GM23338 (cell line): ENCODE measurements at regions not wholly inside any gene's neighbourhood (a gene's known extent, or its start where the extent isn't known, plus 50 kb on each side); places are given as distances from the start of the nearest gene placed in this dataset.

Experiments
- ATAC-seq: fragments of 200-7000 bp; cut with Tn5 transposase; 3 replicates; pipeline ENCODE4 v1.9.1; 2020
- DNase-seq: peaks from one replicate; pipeline ENCODE4 v3.0.0-alpha.2; 2015; ENCODE audit warnings: low spot score
- H2AFZ ChIP-seq: fragments of 200-600 bp; sonication (generic); 2 replicates; pipeline ENCODE4 v1.8.0; 2016; ENCODE audit warnings: antibody characterized with exemption, mild to moderate bottlenecking, moderate library complexity
- H3F3A ChIP-seq: fragments of 200-600 bp; sonication (generic); replicated peaks from 2 replicates; pipeline ENCODE4 v1.8.0; 2017; ENCODE audit warnings: antibody characterized with exemption, mixed run types, low read depth
- H3K27ac ChIP-seq: fragments of 200-600 bp; sonication (generic); 2 replicates; pipeline ENCODE4 v1.6.1; 2016; ENCODE audit warnings: low read depth
- H3K27me3 ChIP-seq: fragments of 200-600 bp; sonication (generic); 2 replicates; pipeline ENCODE4 v1.8.0; 2016; ENCODE audit warnings: mild to moderate bottlenecking, mixed run types, moderate library complexity; ENCODE audit not compliant: insufficient read depth
- H3K36me3 ChIP-seq: fragments of 200-600 bp; sonication (generic); 2 replicates; pipeline ENCODE4 v1.8.0; 2016; ENCODE audit warnings: mild to moderate bottlenecking; ENCODE audit not compliant: insufficient read depth
- H3K4me1 ChIP-seq: fragments of 200-600 bp; sonication (generic); 2 replicates; pipeline ENCODE4 v1.8.0; 2016; ENCODE audit warnings: mild to moderate bottlenecking, moderate library complexity; ENCODE audit not compliant: insufficient read depth
- H3K4me2 ChIP-seq: fragments of 200-600 bp; sonication (generic); 2 replicates; pipeline ENCODE4 v1.7.1; 2017; ENCODE audit warnings: mixed run types
- H3K4me3 ChIP-seq: fragments of 200-600 bp; sonication (generic); 2 replicates; pipeline ENCODE4 v1.6.1; 2016; ENCODE audit warnings: mixed run types
- H3K79me2 ChIP-seq: fragments of 200-600 bp; sonication (generic); replicated peaks from 2 replicates; pipeline ENCODE4 v1.8.0; 2017; ENCODE audit warnings: mild to moderate bottlenecking; ENCODE audit not compliant: insufficient read depth
- H3K9me2 ChIP-seq: fragments of 200-600 bp; sonication (generic); 2 replicates; pipeline ENCODE4 v1.8.0; 2017; ENCODE audit not compliant: insufficient read depth
- H4K20me1 ChIP-seq: fragments of 200-600 bp; sonication (generic); replicated peaks from 2 replicates; pipeline ENCODE4 v1.8.0; 2017; ENCODE audit warnings: mild to moderate bottlenecking; ENCODE audit not compliant: insufficient read depth
- H3K27ac Mint-ChIP-seq: 2 replicates; pipeline ENCODE4 v1.8.0; 2020; ENCODE audit warnings: inconsistent platforms, mild to moderate bottlenecking, moderate library complexity, mixed read lengths
- H3K27me3 Mint-ChIP-seq: 3 replicates; pipeline ENCODE4 v1.8.0; 2022; ENCODE audit warnings: low read depth, mild to moderate bottlenecking, moderate library complexity, mixed read lengths, inconsistent platforms; ENCODE audit not compliant: insufficient read depth, poor library complexity
- H3K36me3 Mint-ChIP-seq: 3 replicates; pipeline ENCODE4 v1.8.0; 2021; ENCODE audit warnings: low read depth, mild to moderate bottlenecking, inconsistent platforms, moderate library complexity, mixed read lengths
- H3K4me1 Mint-ChIP-seq: 3 replicates; pipeline ENCODE4 v1.8.0; 2020; ENCODE audit warnings: mild to moderate bottlenecking, inconsistent platforms, mixed read lengths
- H3K4me3 Mint-ChIP-seq: 3 replicates; pipeline ENCODE4 v1.8.0; 2021; ENCODE audit warnings: moderate library complexity, mild to moderate bottlenecking, inconsistent platforms, mixed read lengths
- H3K9me3 Mint-ChIP-seq: 3 replicates; pipeline ENCODE4 v1.8.0; 2020; ENCODE audit warnings: moderate library complexity, mild to moderate bottlenecking, inconsistent platforms, mixed read lengths
- EZH2phosphoT487 ChIP-seq: fragments of 200-600 bp; sonication (generic); IDR thresholded peaks from one replicate; pipeline ENCODE4 v1.8.1; 2018; ENCODE audit warnings: antibody characterized with exemption; ENCODE audit not compliant: unreplicated experiment
- JUNB ChIP-seq: IDR thresholded peaks from one replicate; pipeline ENCODE4 v1.6.1; 2016; ENCODE audit warnings: antibody characterized with exemption; ENCODE audit not compliant: unreplicated experiment
- POLR2AphosphoS5 ChIP-seq: IDR thresholded peaks from 2 replicates; pipeline ENCODE4 v1.6.1; 2016; ENCODE audit warnings: antibody characterized with exemption, low read depth
- ZNF331 ChIP-seq: fragments of 250-450 bp; sonication (Bioruptor Pico); IDR thresholded peaks from 2 replicates; pipeline ENCODE4 v1.5.0; 2020; ENCODE audit warnings: low read depth, mild to moderate bottlenecking, moderate library complexity
- TF ChIP-seq, protein P1 (sequence below): fragments of 250-450 bp; sonication (Bioruptor Pico); IDR thresholded peaks from 2 replicates; pipeline ENCODE4 v1.5.0; 2020; ENCODE audit warnings: mild to moderate bottlenecking, moderate library complexity
- TF ChIP-seq, protein P2 (sequence below), 2 experiments: fragments of 200-600 bp in 1 of 2; sonication (generic) in 1 of 2; conservative IDR thresholded peaks; 2 replicates each; pipeline versions ENCODE4 v1.5.1 to v1.6.1; 2016 to 2017; ENCODE audit warnings: antibody characterized with exemption in 2 of 2, low read depth in 2 of 2, mild to moderate bottlenecking in 2 of 2, moderate library complexity in 1 of 2
- TF ChIP-seq, protein P3 (sequence below): IDR thresholded peaks from 2 replicates; pipeline ENCODE4 v1.6.1; 2016; ENCODE audit warnings: antibody characterized with exemption
- TF ChIP-seq, protein P4 (sequence below): IDR thresholded peaks from one replicate; pipeline ENCODE4 v1.6.1; 2018; ENCODE audit warnings: antibody characterized with exemption; ENCODE audit not compliant: unreplicated experiment

DNA sequence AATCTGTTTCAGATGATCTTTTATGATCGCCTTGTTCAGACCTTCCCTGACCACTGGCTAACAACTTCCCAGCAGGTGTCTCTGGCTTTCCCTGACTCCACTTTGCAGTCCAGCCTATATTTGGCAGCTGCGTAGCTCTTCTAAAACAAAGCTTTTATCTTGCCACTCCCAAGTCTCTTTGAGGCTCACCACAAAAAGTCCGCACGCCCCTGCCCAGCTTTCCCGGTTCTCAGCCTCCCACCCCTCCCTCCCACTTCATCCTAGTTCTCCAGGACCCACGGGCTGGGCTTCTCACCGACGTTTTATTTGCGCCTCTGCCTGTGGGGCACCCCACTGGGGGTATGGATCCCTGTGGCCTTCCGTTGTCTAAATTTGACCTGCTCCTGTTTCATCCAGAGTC is 58.9 kb upstream of the USP6NL start (continued):
- TF ChIP-seq, protein P1, sequence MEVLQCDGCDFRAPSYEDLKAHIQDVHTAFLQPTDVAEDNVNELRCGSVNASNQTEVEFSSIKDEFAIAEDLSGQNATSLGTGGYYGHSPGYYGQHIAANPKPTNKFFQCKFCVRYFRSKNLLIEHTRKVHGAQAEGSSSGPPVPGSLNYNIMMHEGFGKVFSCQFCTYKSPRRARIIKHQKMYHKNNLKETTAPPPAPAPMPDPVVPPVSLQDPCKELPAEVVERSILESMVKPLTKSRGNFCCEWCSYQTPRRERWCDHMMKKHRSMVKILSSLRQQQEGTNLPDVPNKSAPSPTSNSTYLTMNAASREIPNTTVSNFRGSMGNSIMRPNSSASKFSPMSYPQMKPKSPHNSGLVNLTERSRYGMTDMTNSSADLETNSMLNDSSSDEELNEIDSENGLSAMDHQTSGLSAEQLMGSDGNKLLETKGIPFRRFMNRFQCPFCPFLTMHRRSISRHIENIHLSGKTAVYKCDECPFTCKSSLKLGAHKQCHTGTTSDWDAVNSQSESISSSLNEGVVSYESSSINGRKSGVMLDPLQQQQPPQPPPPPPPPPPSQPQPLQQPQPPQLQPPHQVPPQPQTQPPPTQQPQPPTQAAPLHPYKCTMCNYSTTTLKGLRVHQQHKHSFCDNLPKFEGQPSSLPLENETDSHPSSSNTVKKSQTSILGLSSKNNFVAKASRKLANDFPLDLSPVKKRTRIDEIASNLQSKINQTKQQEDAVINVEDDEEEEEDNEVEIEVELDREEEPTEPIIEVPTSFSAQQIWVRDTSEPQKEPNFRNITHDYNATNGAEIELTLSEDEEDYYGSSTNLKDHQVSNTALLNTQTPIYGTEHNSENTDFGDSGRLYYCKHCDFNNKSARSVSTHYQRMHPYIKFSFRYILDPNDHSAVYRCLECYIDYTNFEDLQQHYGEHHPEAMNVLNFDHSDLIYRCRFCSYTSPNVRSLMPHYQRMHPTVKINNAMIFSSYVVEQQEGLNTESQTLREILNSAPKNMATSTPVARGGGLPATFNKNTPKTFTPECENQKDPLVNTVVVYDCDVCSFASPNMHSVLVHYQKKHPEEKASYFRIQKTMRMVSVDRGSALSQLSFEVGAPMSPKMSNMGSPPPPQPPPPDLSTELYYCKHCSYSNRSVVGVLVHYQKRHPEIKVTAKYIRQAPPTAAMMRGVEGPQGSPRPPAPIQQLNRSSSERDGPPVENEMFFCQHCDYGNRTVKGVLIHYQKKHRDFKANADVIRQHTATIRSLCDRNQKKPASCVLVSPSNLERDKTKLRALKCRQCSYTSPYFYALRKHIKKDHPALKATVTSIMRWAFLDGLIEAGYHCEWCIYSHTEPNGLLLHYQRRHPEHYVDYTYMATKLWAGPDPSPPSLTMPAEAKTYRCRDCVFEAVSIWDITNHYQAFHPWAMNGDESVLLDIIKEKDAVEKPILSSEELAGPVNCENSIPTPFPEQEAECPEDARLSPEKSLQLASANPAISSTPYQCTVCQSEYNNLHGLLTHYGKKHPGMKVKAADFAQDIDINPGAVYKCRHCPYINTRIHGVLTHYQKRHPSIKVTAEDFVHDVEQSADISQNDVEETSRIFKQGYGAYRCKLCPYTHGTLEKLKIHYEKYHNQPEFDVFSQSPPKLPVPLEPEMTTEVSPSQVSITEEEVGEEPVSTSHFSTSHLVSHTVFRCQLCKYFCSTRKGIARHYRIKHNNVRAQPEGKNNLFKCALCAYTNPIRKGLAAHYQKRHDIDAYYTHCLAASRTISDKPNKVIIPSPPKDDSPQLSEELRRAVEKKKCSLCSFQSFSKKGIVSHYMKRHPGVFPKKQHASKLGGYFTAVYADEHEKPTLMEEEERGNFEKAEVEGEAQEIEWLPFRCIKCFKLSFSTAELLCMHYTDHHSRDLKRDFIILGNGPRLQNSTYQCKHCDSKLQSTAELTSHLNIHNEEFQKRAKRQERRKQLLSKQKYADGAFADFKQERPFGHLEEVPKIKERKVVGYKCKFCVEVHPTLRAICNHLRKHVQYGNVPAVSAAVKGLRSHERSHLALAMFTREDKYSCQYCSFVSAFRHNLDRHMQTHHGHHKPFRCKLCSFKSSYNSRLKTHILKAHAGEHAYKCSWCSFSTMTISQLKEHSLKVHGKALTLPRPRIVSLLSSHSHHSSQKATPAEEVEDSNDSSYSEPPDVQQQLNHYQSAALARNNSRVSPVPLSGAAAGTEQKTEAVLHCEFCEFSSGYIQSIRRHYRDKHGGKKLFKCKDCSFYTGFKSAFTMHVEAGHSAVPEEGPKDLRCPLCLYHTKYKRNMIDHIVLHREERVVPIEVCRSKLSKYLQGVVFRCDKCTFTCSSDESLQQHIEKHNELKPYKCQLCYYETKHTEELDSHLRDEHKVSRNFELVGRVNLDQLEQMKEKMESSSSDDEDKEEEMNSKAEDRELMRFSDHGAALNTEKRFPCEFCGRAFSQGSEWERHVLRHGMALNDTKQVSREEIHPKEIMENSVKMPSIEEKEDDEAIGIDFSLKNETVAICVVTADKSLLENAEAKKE (CRISPR knock-in tag), result no peak
- TF ChIP-seq JUNB, result no peak
- TF ChIP-seq, protein P2, sequence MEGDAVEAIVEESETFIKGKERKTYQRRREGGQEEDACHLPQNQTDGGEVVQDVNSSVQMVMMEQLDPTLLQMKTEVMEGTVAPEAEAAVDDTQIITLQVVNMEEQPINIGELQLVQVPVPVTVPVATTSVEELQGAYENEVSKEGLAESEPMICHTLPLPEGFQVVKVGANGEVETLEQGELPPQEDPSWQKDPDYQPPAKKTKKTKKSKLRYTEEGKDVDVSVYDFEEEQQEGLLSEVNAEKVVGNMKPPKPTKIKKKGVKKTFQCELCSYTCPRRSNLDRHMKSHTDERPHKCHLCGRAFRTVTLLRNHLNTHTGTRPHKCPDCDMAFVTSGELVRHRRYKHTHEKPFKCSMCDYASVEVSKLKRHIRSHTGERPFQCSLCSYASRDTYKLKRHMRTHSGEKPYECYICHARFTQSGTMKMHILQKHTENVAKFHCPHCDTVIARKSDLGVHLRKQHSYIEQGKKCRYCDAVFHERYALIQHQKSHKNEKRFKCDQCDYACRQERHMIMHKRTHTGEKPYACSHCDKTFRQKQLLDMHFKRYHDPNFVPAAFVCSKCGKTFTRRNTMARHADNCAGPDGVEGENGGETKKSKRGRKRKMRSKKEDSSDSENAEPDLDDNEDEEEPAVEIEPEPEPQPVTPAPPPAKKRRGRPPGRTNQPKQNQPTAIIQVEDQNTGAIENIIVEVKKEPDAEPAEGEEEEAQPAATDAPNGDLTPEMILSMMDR (conservative IDR thresholded peaks at IDR 0.05; ENCODE audit: low read depth in 2 of 2), result no peak
- TF ChIP-seq, protein P3, sequence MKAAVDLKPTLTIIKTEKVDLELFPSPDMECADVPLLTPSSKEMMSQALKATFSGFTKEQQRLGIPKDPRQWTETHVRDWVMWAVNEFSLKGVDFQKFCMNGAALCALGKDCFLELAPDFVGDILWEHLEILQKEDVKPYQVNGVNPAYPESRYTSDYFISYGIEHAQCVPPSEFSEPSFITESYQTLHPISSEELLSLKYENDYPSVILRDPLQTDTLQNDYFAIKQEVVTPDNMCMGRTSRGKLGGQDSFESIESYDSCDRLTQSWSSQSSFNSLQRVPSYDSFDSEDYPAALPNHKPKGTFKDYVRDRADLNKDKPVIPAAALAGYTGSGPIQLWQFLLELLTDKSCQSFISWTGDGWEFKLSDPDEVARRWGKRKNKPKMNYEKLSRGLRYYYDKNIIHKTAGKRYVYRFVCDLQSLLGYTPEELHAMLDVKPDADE, result no peak

DNA sequence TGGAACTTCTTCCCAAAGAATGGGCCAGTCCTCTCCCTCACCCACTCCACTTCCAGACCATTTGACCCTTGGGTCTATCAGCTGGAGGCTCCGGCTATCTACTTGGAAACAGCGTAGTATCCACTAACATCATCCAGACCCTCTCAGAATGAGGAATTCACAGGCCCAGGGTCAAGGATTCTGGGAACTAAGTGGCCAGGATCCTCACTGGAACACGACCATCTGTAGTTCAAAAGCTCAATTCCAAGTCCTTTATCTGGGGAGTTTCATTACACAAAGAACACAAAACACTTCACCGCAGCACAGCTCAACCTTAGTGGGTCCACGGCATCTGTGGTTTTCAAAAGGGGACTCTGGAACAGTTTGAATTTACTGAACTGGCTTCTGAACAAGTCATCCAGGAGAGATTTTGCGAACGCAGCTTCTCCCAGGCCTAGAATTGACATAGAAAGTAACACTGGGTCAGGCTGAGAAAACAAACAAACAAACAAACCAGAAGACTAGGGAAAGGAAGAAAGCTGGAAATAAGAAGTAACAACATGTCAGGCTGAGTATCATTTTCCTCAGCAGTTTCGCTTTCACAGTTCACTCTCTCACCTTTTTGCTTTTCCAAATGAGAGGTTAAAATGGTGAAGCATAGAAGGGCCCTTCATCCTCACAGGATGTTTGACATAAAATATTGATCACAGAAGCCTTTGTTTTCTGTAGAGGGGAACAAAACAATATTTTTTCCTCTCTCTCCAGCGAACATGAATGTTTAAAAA is 57.6 kb upstream of the USP6NL start:
- H3K4me2 ChIP-seq, result no peak overlapping the region
- no peaks in the 10 kb centered on the region for H3F3A ChIP-seq
- H2AFZ ChIP-seq, result peak overlapping the region; percentile 93
- H3K9me2 ChIP-seq, result no peaks in the 10 kb centered on the region
- Mint-ChIP-seq H3K27ac (no peak overlapping the region), H3K36me3 (no peaks in the 10 kb centered on the region), H3K4me1 (peaks cover 2% of the 10 kb centered on the region; the same call in 1 of the 3 replicates), H3K4me3 (no peak overlapping the region), H3K9me3 (no peaks in the 10 kb centered on the region), H3K27me3 (no peaks in the 10 kb centered on the region)
- DNase-seq (no peak), ATAC-seq (no peak)
- H4K20me1 ChIP-seq, result no peaks in the 10 kb centered on the region
- H3K4me1 ChIP-seq, result no peaks in the 10 kb centered on the region
- H3K36me3 ChIP-seq, result no peaks in the 10 kb centered on the region
- H3K27me3 ChIP-seq, result no peaks in the 10 kb centered on the region
- H3K27ac ChIP-seq, result no peak overlapping the region
- H3K4me3 ChIP-seq, result no peak overlapping the region
- no peaks in the 10 kb centered on the region for H3K79me2 ChIP-seq
- TF ChIP-seq EZH2phosphoT487 (no peak), ZNF331 (CRISPR knock-in tag) (no peak), POLR2AphosphoS5 (no peak), JUNB (no peak)
- TF ChIP-seq, protein P2 (conservative IDR thresholded peaks at IDR 0.05; ENCODE audit: low read depth in 2 of 2), result no peak
- TF ChIP-seq, protein P4, sequence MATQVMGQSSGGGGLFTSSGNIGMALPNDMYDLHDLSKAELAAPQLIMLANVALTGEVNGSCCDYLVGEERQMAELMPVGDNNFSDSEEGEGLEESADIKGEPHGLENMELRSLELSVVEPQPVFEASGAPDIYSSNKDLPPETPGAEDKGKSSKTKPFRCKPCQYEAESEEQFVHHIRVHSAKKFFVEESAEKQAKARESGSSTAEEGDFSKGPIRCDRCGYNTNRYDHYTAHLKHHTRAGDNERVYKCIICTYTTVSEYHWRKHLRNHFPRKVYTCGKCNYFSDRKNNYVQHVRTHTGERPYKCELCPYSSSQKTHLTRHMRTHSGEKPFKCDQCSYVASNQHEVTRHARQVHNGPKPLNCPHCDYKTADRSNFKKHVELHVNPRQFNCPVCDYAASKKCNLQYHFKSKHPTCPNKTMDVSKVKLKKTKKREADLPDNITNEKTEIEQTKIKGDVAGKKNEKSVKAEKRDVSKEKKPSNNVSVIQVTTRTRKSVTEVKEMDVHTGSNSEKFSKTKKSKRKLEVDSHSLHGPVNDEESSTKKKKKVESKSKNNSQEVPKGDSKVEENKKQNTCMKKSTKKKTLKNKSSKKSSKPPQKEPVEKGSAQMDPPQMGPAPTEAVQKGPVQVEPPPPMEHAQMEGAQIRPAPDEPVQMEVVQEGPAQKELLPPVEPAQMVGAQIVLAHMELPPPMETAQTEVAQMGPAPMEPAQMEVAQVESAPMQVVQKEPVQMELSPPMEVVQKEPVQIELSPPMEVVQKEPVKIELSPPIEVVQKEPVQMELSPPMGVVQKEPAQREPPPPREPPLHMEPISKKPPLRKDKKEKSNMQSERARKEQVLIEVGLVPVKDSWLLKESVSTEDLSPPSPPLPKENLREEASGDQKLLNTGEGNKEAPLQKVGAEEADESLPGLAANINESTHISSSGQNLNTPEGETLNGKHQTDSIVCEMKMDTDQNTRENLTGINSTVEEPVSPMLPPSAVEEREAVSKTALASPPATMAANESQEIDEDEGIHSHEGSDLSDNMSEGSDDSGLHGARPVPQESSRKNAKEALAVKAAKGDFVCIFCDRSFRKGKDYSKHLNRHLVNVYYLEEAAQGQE, result no peak
